Skeletal muscle tissue (tissue), 3 donors: ENCODE measurements at regions not wholly inside any gene's neighbourhood (a gene's known extent, or its start where the extent isn't known, plus 50 kb on each side); places are given as distances from the start of the nearest gene placed in this dataset.
"Not testable (repeated sequence)": the region's sequence is repeated elsewhere in the genome, so short reads cannot be mapped to it uniquely, and the experiment has no call there.

ENCODE experiments used
- H3K27ac ChIP-seq: one replicate; pipeline ENCODE4 v1.7.0; 2013; ENCODE audit warnings: mild to moderate bottlenecking, low read depth, low read length, inconsistent platforms
- H3K27me3 ChIP-seq, 3 donors: one replicate each; pipeline ENCODE4 v1.7.0; 2013; ENCODE audit warnings: low read length in 3 of 3; ENCODE audit not compliant: control insufficient read depth in 3 of 3, insufficient read depth in 3 of 3
- H3K36me3 ChIP-seq, 3 donors: one replicate each; pipeline ENCODE4 v1.7.0; 2013; ENCODE audit warnings: low read length in 3 of 3; ENCODE audit not compliant: control insufficient read depth in 3 of 3, insufficient read depth in 3 of 3
- H3K4me1 ChIP-seq, 3 donors: one replicate each; pipeline ENCODE4 v1.7.0; 2013; ENCODE audit warnings: low read length in 3 of 3, mild to moderate bottlenecking in 3 of 3; ENCODE audit not compliant: control insufficient read depth in 3 of 3, insufficient read depth in 3 of 3
- H3K4me3 ChIP-seq, 3 donors: one replicate each; pipeline ENCODE4 v1.7.0; 2013; ENCODE audit warnings: low read length in 3 of 3
- H3K9ac ChIP-seq, 3 donors: one replicate each; pipeline ENCODE4 v1.7.0; 2013; ENCODE audit warnings: low read length in 3 of 3, mild to moderate bottlenecking in 3 of 3, moderate library complexity in 2 of 3, low read depth in 1 of 3
- H3K9me3 ChIP-seq, 3 donors: one replicate each; pipeline ENCODE4 v1.7.0; 2013; ENCODE audit warnings: low read length in 3 of 3; ENCODE audit not compliant: control insufficient read depth in 3 of 3
- donor health status: Osteomylitis.

GRCh38 chr12:107169200-107169599, 75.9 kb upstream of the CRY1 start:
- no peaks in the 10 kb centered on the region for H3K4me1 ChIP-seq
- H3K36me3 ChIP-seq, result no peaks in the 10 kb centered on the region
- H3K9ac ChIP-seq, result no peak overlapping the region
- no peak overlapping the region for H3K4me3 ChIP-seq
- H3K27me3 ChIP-seq, result peaks cover 0 to 14% (median 5%) of the 10 kb centered on the region in 3 donors
- no peak overlapping the region for H3K27ac ChIP-seq
- H3K9me3 ChIP-seq, result no peaks in the 10 kb centered on the region

GRCh38 chr12:107178776-107179175, 85.4 kb upstream of the CRY1 start:
- H3K27me3 ChIP-seq, result peaks cover 0 to 10% (median 0%) of the 10 kb centered on the region in 3 donors
- no peaks in the 10 kb centered on the region for H3K9me3 ChIP-seq
- no peak overlapping the region for H3K9ac ChIP-seq
- H3K4me1 ChIP-seq, result no peaks in the 10 kb centered on the region
- H3K4me3 ChIP-seq, result no peak overlapping the region
- H3K27ac ChIP-seq, result no peak overlapping the region
- no peaks in the 10 kb centered on the region for H3K36me3 ChIP-seq

GRCh38 chr12:107179871-107180270, 86.5 kb upstream of the CRY1 start:
- no peak overlapping the region for H3K9ac ChIP-seq
- no peaks in the 10 kb centered on the region for H3K9me3 ChIP-seq
- H3K27me3 ChIP-seq, result peaks cover 0 to 10% (median 0%) of the 10 kb centered on the region in 3 donors
- H3K27ac ChIP-seq, result no peak overlapping the region
- no peak overlapping the region for H3K4me3 ChIP-seq
- H3K36me3 ChIP-seq, result no peaks in the 10 kb centered on the region
- no peaks in the 10 kb centered on the region for H3K4me1 ChIP-seq

DNA sequence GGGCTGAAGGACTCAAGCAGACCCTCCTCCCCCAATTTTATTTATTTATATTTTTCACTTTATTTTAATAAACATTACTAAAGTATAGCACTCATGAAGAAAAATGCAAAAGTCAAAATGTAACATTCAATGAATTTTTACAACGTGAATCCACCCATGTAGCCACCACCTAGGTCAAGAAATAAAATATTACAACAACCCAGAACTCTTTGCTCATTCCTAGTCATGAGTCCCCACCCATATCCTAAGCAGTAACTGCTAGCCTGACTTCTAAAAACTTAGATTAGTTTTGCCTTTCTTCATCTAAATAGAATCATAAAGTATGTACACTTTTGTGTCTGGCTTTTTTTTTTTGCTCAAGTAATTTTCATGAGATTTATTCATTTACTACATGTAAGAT, 86.9 kb upstream of the CRY1 start:
- H3K36me3 ChIP-seq, result no peaks in the 10 kb centered on the region
- H3K4me1 ChIP-seq, result no peaks in the 10 kb centered on the region
- H3K9me3 ChIP-seq, result no peaks in the 10 kb centered on the region
- H3K4me3 ChIP-seq, result no peak overlapping the region
- no peak overlapping the region for H3K27ac ChIP-seq
- H3K9ac ChIP-seq, result no peak overlapping the region
- peaks cover 0 to 10% (median 0%) of the 10 kb centered on the region in 3 donors for H3K27me3 ChIP-seq

- Histone ChIP-seq H3K36me3 (no peaks in the 10 kb centered on the region), H3K27ac (no peak overlapping the region), H3K27me3 (peaks cover 0 to 8% (median 0%) of the 10 kb centered on the region in 3 donors), H3K4me1 (no peaks in the 10 kb centered on the region), H3K4me3 (no peak overlapping the region), H3K9me3 (no peaks in the 10 kb centered on the region), H3K9ac (no peak overlapping the region)
These were observed 91.1 kb upstream of the CRY1 start for GRCh38 chr12:107184359-107184930.

DNA sequence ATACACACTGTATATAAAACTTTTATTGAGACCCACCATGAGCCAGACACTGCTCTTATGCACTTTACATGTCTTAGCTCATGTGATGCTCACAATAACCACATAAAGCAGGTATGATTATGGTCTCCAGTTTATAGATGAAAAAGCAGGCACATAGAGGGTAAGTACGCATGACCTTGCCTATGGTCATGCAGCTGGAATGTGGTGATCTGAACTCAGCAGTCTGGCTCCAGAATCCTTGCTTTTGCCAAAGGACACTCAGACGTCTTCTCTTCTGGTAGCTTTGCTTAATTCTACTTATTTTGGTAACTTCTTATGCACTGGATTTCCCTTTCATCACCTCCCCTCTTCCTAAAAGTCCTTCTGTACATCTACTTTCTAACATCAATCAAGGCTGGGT, 103.3 kb upstream of the CRY1 start:
- Histone ChIP-seq H3K27me3 (no peaks in the 10 kb centered on the region), H3K9me3 (peaks cover 0 to 2% (median 0%) of the 10 kb centered on the region in 3 donors), H3K4me1 (no peaks in the 10 kb centered on the region), H3K36me3 (no peaks in the 10 kb centered on the region), H3K4me3 (no peak overlapping the region), H3K9ac (no peak overlapping the region), H3K27ac (no peak overlapping the region)

DNA sequence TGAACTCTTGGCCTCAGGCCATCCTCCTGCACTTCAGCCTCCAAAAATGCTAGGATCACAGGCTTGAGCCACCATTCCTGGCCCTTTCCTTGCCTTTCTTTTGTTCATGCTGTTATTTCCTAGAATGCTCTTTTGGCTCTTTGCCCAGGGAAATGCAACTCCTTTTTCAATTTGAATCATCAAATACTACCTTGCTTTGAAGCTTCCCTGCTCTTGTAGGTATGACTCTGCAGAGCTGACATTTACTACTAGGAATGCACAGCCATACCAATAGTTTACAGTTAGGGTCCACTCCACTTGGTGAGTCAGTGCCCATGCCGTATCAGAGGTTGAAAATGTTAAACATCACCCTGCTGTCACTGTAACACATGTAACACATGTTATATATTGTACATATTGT, 107.0 kb upstream of the CRY1 start:
- Histone ChIP-seq H3K27me3 (no peaks in the 10 kb centered on the region), H3K4me3 (no peak overlapping the region), H3K4me1 (no peaks in the 10 kb centered on the region), H3K9me3 (no peaks in the 10 kb centered on the region), H3K27ac (no peak overlapping the region), H3K9ac (no peak overlapping the region), H3K36me3 (no peaks in the 10 kb centered on the region)

GRCh38 chr12:107207931-107208525, 114.7 kb upstream of the CRY1 start:
- Histone ChIP-seq H3K36me3 (no peaks in the 10 kb centered on the region), H3K27me3 (no peaks in the 10 kb centered on the region), H3K27ac (no peak overlapping the region), H3K9ac (no peak overlapping the region), H3K4me1 (no peaks in the 10 kb centered on the region), H3K9me3 (no peaks in the 10 kb centered on the region), H3K4me3 (no peak overlapping the region)

- not testable (repeated sequence) for H3K36me3 ChIP-seq, H3K27me3 ChIP-seq, H3K9ac ChIP-seq, H3K27ac ChIP-seq, H3K4me1 ChIP-seq, H3K4me3 ChIP-seq, H3K9me3 ChIP-seq
These were observed 116.4 kb upstream of the CRY1 start for GRCh38 chr12:107209700-107210099.

DNA sequence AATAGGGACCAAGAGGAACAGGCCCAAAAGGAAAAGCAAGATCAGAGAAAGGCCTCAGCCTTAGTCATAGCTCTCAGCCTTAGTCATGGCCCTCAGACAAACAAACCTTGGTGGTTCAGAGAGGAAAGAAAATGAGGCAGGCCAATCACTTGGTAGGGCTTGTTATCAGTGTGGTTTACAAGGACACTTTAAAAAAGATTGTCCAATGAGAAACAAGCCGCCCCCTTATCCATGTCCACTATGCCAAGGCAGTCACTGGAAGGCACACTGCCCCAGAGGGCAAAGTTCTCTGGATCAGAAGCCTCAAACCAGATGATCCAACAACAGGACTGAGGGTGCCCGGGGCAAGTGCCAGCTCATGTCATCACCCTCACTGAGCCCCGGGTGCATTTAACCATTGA, 121.0 kb upstream of the CRY1 start:
- H3K9me3 ChIP-seq, H3K4me3 ChIP-seq, H3K27me3 ChIP-seq, H3K27ac ChIP-seq, H3K36me3 ChIP-seq, H3K4me1 ChIP-seq, H3K9ac ChIP-seq: not testable (repeated sequence)
